Activated CD4-positive, alpha-beta T cell treated with anti-CD3 and anti-CD28 coated beads, Interleukin-2, amount 10 ng/mL, durations not matched to agents 7 days and 5 days (primary cell): ENCODE measurements at regions not wholly inside any gene's neighbourhood (a gene's known extent, or its start where the extent isn't known, plus 50 kb on each side); places are given as distances from the start of the nearest gene placed in this dataset.

Experiments
- CTCF ChIA-PET: fragments of 350-600 bp; sonication (Branson Sonifier 250); formaldehyde crosslinking; loops from one replicate; lab custom pipeline; 2021; ENCODE audit warnings: antibody characterized with exemption; lab: Charles Lee
- POLR2A ChIA-PET: fragments of 350-600 bp; sonication (Branson Sonifier 250); formaldehyde crosslinking; loops from one replicate; lab custom pipeline; 2021; ENCODE audit warnings: antibody characterized with exemption; lab: Charles Lee
- DNase-seq: peaks from one replicate; pipeline ENCODE4 v3.0.0-alpha.2; 2020
- H3K27ac Mint-ChIP-seq: one replicate; pipeline ENCODE4 v1.8.0; 2021; ENCODE audit warnings: mild to moderate bottlenecking, moderate library complexity, mixed read lengths
- H3K27me3 Mint-ChIP-seq: one replicate; pipeline ENCODE4 v1.8.0; 2021; ENCODE audit warnings: mixed read lengths
- H3K36me3 Mint-ChIP-seq: one replicate; pipeline ENCODE4 v1.8.0; 2021; ENCODE audit warnings: low read depth, mixed read lengths
- H3K4me1 Mint-ChIP-seq: one replicate; pipeline ENCODE4 v1.8.0; 2021; ENCODE audit warnings: mixed read lengths
- H3K4me3 Mint-ChIP-seq: one replicate; pipeline ENCODE4 v1.8.0; 2021; ENCODE audit warnings: mild to moderate bottlenecking, moderate library complexity, mixed read lengths
- H3K9me3 Mint-ChIP-seq: one replicate; pipeline ENCODE4 v1.8.0; 2021; ENCODE audit warnings: mixed read lengths

DNA sequence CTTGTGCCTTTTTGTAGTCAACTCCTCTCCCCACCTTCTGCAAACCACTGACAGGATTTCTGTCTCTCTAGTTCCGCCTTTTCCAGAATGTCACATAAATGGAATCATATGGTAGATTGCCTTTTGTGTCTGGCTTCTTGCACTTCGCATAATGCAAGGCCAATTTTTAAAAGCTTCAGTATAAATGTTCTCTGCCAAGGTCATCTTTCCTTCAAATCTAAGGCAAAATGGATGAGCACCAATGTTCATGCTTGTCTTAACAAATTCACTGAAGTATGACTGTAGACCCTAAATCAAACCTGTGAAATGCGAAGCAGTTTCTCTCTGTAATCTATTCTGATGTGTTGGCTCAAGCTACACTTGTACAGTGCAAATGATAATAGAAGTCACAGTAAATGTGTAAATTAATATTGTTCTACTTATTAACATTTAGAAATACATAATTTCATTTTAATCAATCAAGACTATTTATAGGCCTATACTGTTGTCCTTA is 92.8 kb upstream of the GLS start:
- POLR2A ChIA-PET = no interaction called here
- Mint-ChIP-seq H3K9me3 (peaks cover 6% of the 10 kb centered on the region), H3K36me3 (no peaks in the 10 kb centered on the region), H3K4me3 (no peak overlapping the region), H3K27ac (no peak overlapping the region), H3K4me1 (peaks cover 12% of the 10 kb centered on the region), H3K27me3 (no peaks in the 10 kb centered on the region)
- DNase-seq = no peak
- CTCF ChIA-PET = no interaction called here

DNA sequence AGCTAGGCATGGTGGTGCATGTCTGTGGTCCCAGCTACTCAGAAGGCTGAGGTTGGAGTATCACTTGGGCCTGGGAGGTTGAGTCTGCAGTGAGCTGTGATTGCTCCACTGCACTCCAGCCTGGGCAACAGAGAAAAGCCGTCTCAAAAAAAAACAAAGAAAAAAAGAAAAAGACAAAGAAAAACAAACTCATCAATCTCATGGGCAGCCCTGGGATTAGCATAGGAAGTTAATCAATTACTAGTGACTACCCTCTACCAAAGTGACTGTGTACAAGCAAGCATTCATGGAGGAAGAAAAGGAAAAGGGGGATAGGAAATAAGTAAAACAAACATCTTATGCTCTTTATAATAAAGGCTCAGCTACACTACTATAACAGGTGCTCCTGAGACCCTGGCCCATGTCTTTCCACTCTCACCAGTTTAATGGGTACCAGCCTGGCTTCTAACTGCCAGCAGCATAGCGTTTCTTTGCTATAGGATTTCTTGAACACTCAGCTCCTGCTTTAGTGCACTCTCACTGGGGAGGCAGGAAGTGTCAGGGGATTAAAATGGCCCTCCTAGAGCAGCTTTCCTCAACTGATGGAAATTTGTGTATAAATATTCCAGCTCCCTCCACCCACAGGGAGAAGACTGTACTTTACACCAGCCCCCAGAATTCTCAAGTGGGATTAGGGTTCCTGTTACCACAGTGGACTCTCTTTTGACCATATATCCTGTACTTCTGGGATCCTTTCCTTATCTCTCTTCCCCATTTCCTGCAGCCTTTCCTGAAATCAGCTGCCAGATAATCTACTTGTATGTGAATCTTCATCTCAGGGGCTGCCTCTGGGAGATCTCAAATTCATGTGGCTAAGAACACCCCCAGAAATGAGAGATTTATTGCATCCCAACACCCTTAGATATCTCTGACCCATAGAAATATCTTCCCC is 91.3 kb upstream of the GLS start:
- Mint-ChIP-seq H3K4me3 (no peak overlapping the region), H3K27ac (no peak overlapping the region), H3K9me3 (peaks cover 4% of the 10 kb centered on the region), H3K4me1 (peaks cover 18% of the 10 kb centered on the region), H3K36me3 (no peaks in the 10 kb centered on the region), H3K27me3 (no peaks in the 10 kb centered on the region)
- POLR2A ChIA-PET = interaction anchor here (0.6 kb wide), 1 partner anchor 194 kb away, joined by 5 read pairs; no protein-coding TSS in a partner anchor
- CTCF ChIA-PET = no interaction called here
- DNase-seq = no peak

DNA sequence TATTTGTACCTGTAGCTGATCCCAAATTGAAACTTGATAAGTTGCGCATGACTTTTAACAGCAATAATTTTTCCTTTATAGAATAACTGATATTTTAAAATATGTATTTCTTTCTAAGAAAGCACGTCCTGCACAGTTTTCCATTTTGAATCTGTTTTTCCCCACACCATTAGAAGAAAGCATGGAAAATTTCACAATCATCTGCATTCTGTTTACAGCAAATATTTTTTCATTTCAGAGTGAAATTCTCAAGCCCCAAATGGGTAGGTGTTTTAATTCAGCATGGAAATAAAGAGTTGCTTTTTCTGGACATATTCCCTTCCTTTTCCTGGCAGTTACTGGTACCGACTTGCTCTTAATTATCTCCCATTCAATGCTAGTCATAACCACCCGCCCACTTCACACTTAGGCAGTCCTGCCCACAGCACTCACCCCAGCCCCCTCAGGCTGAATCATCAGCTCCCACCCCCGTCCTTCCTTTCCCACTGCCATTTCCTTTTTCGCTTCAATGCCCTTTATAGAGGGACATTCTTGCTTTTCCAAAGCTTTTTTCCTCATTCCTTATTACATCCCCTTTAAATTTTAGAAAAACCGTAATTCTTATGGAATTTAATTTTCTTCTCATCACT is 89.2 kb upstream of the GLS start:
- no peak for DNase-seq
- Mint-ChIP-seq H3K4me1 (peaks cover 18% of the 10 kb centered on the region), H3K27ac (no peak overlapping the region), H3K4me3 (no peak overlapping the region), H3K9me3 (peaks cover 4% of the 10 kb centered on the region), H3K36me3 (no peaks in the 10 kb centered on the region), H3K27me3 (no peaks in the 10 kb centered on the region)
- CTCF ChIA-PET = interaction anchor here (1.1 to 2.0 kb wide), 5 partner anchors 9 to 27 kb away, joined by 4 to 6 read pairs (median 4); no protein-coding TSS in a partner anchor
- POLR2A ChIA-PET = no interaction called here

DNA sequence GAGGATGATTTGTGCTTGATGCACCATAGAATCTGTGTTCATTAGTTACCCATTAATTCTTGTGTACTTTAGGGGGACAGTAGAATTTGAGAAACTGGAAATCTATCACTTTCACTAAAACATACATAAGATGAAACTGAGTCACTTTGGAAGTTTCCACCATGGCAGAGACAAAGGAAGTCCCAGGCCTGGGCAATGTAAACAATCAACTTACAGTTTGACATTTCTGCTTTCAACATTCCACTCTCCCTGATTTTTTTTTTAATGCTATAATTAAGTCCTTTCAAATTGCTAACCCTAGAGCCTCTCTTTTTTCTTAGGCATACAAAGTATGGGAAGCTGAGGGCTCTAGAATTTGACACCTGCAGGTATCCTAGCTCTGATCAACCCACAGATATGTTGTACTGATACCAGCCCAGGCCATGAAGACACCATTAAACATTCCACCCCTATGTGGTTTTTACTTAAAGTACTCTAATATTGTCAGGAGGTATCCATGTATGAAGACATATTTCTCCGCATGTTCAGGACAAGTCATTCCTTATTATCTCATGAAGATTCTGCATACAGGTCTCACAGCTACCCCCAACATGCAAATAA is 88.5 kb upstream of the GLS start:
- ChIA-PET POLR2A (no interaction called here), CTCF (interaction anchor here (1.1 to 2.0 kb wide), 7 partner anchors 9 to 28 kb away, joined by 4 to 6 read pairs (median 4); no protein-coding TSS in a partner anchor)
- Mint-ChIP-seq H3K36me3 (no peaks in the 10 kb centered on the region), H3K4me1 (peaks cover 18% of the 10 kb centered on the region), H3K4me3 (no peak overlapping the region), H3K27me3 (no peaks in the 10 kb centered on the region), H3K9me3 (peaks cover 4% of the 10 kb centered on the region), H3K27ac (no peak overlapping the region)
- no peak for DNase-seq

DNA sequence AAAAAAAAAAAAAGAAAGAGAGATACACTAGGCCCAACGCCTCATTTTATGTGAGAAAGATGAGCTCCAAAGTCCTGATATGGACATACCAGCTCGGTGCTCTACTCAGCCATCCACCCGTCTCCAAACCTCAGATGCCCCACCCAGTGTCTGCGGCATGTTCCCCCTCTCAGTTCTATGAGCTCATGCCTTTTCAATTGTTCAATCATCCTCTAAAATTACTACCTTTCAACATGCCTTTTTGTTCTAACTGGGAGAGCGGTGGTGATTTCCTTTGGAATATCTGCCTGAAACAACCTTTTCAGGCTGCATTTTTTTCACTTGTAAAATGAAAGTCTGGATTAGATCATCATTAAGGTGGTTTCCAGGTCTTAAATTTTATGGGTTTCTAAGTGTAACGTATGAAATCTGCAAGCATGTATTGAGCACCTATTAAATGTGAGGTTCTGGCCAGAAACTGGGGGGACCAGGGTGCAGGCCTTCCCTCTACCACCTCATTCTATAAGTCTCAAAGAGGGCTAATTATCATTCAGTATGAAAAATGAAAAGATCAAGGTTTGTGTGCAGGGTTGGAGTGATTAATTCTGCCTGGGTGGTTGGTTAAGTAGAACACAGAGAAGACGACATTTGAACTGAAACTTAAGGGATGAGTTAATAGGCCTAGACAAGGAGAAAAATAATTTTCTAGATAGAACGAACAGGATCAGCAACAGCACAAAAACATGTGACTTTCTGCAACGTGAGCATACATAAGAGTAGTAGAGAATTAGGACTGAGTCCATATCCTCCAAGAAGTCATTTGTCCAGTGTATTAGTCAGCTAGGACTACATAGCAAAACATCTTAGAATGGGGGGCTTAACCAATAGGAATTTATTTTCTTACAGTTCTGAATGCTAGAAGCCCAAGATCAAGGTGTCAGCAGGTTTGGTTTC is 87.4 kb upstream of the GLS start:
- Mint-ChIP-seq H3K36me3 (no peaks in the 10 kb centered on the region), H3K9me3 (peaks cover 4% of the 10 kb centered on the region), H3K4me3 (no peak overlapping the region), H3K27me3 (no peaks in the 10 kb centered on the region), H3K4me1 (peaks cover 18% of the 10 kb centered on the region), H3K27ac (no peak overlapping the region)
- POLR2A ChIA-PET = no interaction called here
- DNase-seq = no peak
- CTCF ChIA-PET = interaction anchor here (0.6 to 2.1 kb wide), 6 partner anchors 8 to 362 kb away, joined by 3 to 7 read pairs (median 6); no protein-coding TSS in a partner anchor

DNA sequence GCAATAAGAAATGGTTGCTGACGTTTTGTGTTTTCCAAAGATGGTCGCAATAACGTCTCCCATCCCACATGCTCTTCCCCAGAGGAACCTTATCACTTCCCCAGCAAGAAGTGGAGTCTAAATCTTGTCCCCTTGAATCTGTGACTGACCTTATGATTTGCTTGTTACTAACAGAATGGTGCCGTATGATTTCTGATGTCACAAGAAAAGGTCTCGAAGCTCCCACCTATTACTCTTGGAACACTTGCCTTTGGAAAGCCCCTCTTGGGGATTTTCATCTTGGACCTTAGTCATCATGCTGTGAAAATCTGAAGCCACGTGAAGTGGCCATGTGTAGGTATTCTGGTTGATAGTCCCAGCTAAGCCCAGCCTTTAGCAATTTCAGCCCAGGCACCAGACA is 86.2 kb upstream of the GLS start:
- Mint-ChIP-seq H3K4me1 (peaks cover 18% of the 10 kb centered on the region), H3K27ac (no peak overlapping the region), H3K27me3 (no peaks in the 10 kb centered on the region), H3K4me3 (no peak overlapping the region), H3K9me3 (peaks cover 4% of the 10 kb centered on the region), H3K36me3 (no peaks in the 10 kb centered on the region)
- ChIA-PET POLR2A (no interaction called here), CTCF (interaction anchor here (0.8 to 2.1 kb wide), 2 partner anchors 61 to 361 kb away, joined by 3 to 7 read pairs; no protein-coding TSS in a partner anchor)
- no peak for DNase-seq

DNA sequence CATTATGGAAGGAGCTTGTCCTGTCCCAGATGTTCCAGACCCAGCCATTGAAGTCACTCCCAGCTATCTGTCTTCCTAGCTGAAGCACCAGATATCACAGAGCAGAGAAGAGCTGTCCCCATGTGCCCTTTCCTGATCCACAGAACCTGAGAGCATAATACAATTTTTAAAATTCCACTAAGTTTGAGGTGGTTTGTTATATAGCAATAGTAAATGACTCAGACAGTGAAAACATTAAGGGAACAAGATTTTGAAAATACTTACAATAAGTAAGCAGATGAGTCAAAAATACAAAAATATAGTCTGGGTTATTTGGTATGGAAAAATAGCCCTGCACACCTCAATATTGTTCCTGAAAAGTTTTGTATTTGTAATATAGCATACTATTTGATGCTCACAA is 85.8 kb upstream of the GLS start:
- no peaks in the 10 kb centered on the region for H3K27me3 Mint-ChIP-seq

DNA sequence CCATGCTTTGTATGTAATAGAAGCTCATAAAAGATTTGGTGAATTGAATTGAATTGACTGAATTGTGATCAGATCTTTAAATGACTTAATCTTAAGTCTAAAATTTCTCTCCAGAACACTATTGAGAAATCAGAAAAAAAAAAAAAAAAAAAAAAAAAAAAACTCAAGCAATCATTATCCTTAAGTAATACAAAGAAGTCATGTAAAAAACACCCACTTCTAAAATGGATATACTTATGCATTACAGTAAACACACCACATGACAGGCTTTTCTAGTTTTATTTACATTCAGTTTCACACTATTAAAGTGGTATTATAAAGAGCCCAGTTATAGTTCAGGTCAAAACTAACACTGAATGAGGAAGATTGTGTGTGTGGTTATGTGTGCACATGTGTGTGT is 84.9 kb upstream of the GLS start:
- POLR2A ChIA-PET = no interaction called here
- no peaks in the 10 kb centered on the region for H3K36me3 Mint-ChIP-seq
- peaks cover 1% of the 10 kb centered on the region for H3K27me3 Mint-ChIP-seq
- H3K4me1 Mint-ChIP-seq = peaks cover 18% of the 10 kb centered on the region
- CTCF ChIA-PET = interaction anchor here (0.8 kb wide), 1 partner anchor 14 kb away, joined by 3 read pairs; no protein-coding TSS in a partner anchor
- peaks cover 4% of the 10 kb centered on the region for H3K9me3 Mint-ChIP-seq
- H3K4me3 Mint-ChIP-seq = no peak overlapping the region
- H3K27ac Mint-ChIP-seq = no peak overlapping the region
- DNase-seq = no peak

More for the DNA sequence above, 85.8 kb upstream of the GLS start:
- Mint-ChIP-seq H3K36me3 (no peaks in the 10 kb centered on the region), H3K4me1 (peaks cover 18% of the 10 kb centered on the region), H3K27ac (no peak overlapping the region), H3K4me3 (no peak overlapping the region), H3K9me3 (peaks cover 4% of the 10 kb centered on the region)
- ChIA-PET POLR2A (no interaction called here), CTCF (interaction anchor here (0.8 to 2.1 kb wide), 2 partner anchors 61 to 361 kb away, joined by 3 to 7 read pairs; no protein-coding TSS in a partner anchor)
- no peak for DNase-seq

DNA sequence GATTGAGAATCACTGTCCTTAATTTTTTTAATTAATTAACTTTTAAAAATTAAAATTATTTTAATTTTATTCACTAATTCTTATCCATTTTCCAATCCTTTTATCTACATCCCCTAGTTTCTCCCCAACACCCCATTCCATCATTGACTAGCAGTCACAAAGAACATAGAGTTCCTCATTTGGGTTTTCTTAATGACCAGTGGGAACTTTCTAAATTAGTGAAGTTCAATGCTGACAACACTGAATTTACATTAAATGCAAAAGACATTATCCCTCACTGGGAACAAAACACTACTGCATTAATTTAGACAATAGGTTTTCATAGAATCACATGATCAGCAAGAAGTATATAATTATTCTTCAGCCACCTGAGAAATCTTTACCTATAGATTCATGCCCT is 80.6 kb upstream of the GLS start:
- H3K36me3 Mint-ChIP-seq = no peaks in the 10 kb centered on the region
- H3K27me3 Mint-ChIP-seq = peaks cover 1% of the 10 kb centered on the region
- ChIA-PET CTCF (no interaction called here), POLR2A (no interaction called here)
- no peak overlapping the region for H3K27ac Mint-ChIP-seq
- no peak overlapping the region for H3K4me3 Mint-ChIP-seq
- H3K9me3 Mint-ChIP-seq = no peaks in the 10 kb centered on the region
- no peak for DNase-seq
- H3K4me1 Mint-ChIP-seq = no peaks in the 10 kb centered on the region

DNA sequence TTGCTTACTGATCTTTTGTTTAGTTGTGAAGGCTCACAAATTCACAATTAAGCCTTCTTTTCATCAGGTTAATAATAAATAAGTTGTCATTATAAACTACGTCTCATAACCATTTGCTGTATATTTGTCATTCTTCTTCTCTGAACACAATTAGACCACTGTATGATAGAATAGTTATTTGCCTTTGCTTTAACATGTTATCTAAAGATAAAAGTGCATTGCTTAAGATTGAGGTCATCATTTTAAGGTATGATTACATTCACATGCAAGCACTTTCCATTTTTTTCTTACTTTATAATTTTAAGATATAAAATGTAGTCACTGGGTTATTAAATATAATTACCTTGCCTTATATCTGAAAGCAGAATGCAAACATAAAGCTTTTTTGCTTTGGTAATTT is 80.1 kb upstream of the GLS start:
- CTCF ChIA-PET = interaction anchor here (1.0 to 1.8 kb wide), 2 partner anchors 8 to 97 kb away, joined by 3 to 6 read pairs; no protein-coding TSS in a partner anchor
- no peak for DNase-seq
- Mint-ChIP-seq H3K9me3 (no peaks in the 10 kb centered on the region), H3K4me3 (no peak overlapping the region), H3K36me3 (no peaks in the 10 kb centered on the region), H3K4me1 (no peaks in the 10 kb centered on the region), H3K27me3 (peaks cover 1% of the 10 kb centered on the region), H3K27ac (no peak overlapping the region)
- POLR2A ChIA-PET = no interaction called here

DNA sequence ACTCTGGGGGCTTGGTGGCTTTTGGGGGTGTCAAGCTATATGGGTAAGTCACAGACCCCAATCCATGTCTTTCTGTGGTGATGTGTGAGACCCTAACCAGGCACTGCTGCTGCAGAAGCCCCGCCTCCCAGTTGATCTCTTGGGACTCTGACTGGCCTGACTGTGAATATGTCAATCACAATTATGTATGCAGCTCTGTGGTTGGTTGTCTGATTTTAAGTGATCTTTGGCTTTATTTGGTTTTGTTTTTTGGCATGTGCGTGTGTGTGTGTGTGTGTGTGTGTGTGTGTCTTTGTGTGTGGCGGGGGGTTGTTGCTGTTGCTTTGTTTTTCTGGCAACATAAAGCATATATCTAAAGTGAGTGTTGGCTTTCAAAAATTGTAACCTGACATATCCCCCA is 78.5 kb upstream of the GLS start:
- H3K27ac Mint-ChIP-seq = no peak overlapping the region
- ChIA-PET POLR2A (no interaction called here), CTCF (interaction anchor here (1.8 kb wide), 1 partner anchor 9 kb away, joined by 6 read pairs; no protein-coding TSS in a partner anchor)
- no peak for DNase-seq
- no peak overlapping the region for H3K4me3 Mint-ChIP-seq
- no peaks in the 10 kb centered on the region for H3K36me3 Mint-ChIP-seq
- no peaks in the 10 kb centered on the region for H3K9me3 Mint-ChIP-seq
- no peaks in the 10 kb centered on the region for H3K4me1 Mint-ChIP-seq
- peaks cover 1% of the 10 kb centered on the region for H3K27me3 Mint-ChIP-seq
